PC-9 (cell line): ENCODE measurements at regions not wholly inside any gene's neighbourhood (a gene's known extent, or its start where the extent isn't known, plus 50 kb on each side); places are given as distances from the start of the nearest gene placed in this dataset.

ENCODE experiments used
- EZH2 ChIP-seq: fragments of 200-600 bp; sonication (generic); IDR thresholded peaks from 2 replicates; pipeline ENCODE4 v1.8.0; 2017; ENCODE audit warnings: antibody characterized with exemption, low read depth
- TF ChIP-seq, protein P1 (sequence below): fragments of 200-600 bp; sonication (generic); conservative IDR thresholded peaks from 2 replicates; pipeline ENCODE4 v1.6.1; 2017; ENCODE audit warnings: mixed run types, antibody characterized with exemption, mild to moderate bottlenecking, moderate library complexity

DNA sequence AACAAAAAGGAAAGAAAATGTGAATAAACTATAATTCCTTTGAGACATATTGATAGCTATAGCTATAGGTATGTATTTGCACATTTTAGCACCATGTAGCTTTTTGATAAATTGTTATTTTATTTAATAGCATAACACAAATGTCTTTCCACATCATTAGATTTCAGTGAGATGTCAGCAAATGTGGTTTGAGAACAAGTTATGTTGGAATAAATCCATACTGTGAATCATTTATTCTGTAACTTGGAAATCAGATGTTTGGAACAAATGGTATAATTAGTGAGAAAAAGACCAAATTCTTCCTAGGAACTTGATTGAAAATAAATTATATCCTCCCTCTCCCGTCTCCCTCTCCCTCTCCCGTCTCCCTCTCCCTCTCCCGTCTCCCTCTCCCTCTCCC, 62.8 kb downstream of the NABP1 start:
- TF ChIP-seq, protein P1, sequence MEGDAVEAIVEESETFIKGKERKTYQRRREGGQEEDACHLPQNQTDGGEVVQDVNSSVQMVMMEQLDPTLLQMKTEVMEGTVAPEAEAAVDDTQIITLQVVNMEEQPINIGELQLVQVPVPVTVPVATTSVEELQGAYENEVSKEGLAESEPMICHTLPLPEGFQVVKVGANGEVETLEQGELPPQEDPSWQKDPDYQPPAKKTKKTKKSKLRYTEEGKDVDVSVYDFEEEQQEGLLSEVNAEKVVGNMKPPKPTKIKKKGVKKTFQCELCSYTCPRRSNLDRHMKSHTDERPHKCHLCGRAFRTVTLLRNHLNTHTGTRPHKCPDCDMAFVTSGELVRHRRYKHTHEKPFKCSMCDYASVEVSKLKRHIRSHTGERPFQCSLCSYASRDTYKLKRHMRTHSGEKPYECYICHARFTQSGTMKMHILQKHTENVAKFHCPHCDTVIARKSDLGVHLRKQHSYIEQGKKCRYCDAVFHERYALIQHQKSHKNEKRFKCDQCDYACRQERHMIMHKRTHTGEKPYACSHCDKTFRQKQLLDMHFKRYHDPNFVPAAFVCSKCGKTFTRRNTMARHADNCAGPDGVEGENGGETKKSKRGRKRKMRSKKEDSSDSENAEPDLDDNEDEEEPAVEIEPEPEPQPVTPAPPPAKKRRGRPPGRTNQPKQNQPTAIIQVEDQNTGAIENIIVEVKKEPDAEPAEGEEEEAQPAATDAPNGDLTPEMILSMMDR = no peak
- no peak for TF ChIP-seq EZH2
